Prostate gland (tissue), 2 donors: ENCODE measurements at regions not wholly inside any gene's neighbourhood (a gene's known extent, or its start where the extent isn't known, plus 50 kb on each side); places are given as distances from the start of the nearest gene placed in this dataset.

Experiments used
- DNase-seq: peaks from one replicate; pipeline ENCODE4 v3.0.0-alpha.2; 2019; ENCODE audit warnings: low spot score
- H3K27ac ChIP-seq, 2 donors: fragments of 200-600 bp; sonication (generic); 2 replicates each; pipeline ENCODE4 v1.5.1; 2017 to 2019
- H3K27me3 ChIP-seq: fragments of 200-600 bp; sonication (generic); replicated peaks from 2 replicates; pipeline ENCODE4 v1.5.1; 2019; ENCODE audit not compliant: insufficient read depth
- H3K36me3 ChIP-seq, 2 donors: fragments of 200-600 bp; sonication (generic); 1 replicate in 1 of 2; 2 replicates in 1 of 2; pipeline versions ENCODE4 v1.5.1 to v1.8.1; 2017 to 2019
- H3K4me1 ChIP-seq: fragments of 200-600 bp; sonication (generic); replicated peaks from 2 replicates; pipeline ENCODE4 v1.5.1; 2019
- H3K4me3 ChIP-seq, 2 donors: fragments of 200-600 bp; sonication (generic); 2 replicates each; pipeline ENCODE4 v1.5.1; 2017 to 2019
- H3K9me3 ChIP-seq: fragments of 200-600 bp; sonication (generic); 2 replicates; pipeline ENCODE4 v1.5.1; 2017
- CTCF ChIP-seq, 4 experiments: fragments of 200-600 bp in 2 of 4; fragments of 450-650 bp in 2 of 4; sonication (generic) in 2 of 4; IDR thresholded peaks; 1 replicate in 3 of 4; 2 replicates in 1 of 4; pipeline ENCODE4 v1.5.1; 2016 to 2019; ENCODE audit warnings: antibody characterized with exemption in 4 of 4, mild to moderate bottlenecking in 2 of 4, moderate library complexity in 2 of 4
- POLR2A ChIP-seq: fragments of 450-650 bp; IDR thresholded peaks from one replicate; pipeline ENCODE4 v1.6.1; 2016; ENCODE audit warnings: antibody characterized with exemption, mild to moderate bottlenecking
- POLR2AphosphoS5 ChIP-seq: sonication (generic); formaldehyde crosslinking; IDR thresholded peaks from one replicate; pipeline ENCODE4 v1.6.1; 2017; ENCODE audit warnings: antibody characterized with exemption
- WGBS: methylation state at CpG from one replicate; pipeline ENCODE4 v1.1.5; 2018; 5-methylcytosine and 5-hydroxymethylcytosine counted together
- intact Hi-C: fragments of 100-400 bp; cut with DNase I; formaldehyde crosslinking; loops from one replicate; pipeline ENCODE4 v1.14.2; 2022

- Histone ChIP-seq H3K4me3 (no peak overlapping the region), H3K9me3 (no peaks in the 10 kb centered on the region), H3K36me3 (no peaks in the 10 kb centered on the region), H3K27me3 (peaks cover 2% of the 10 kb centered on the region), H3K27ac (no peak overlapping the region), H3K4me1 (no peaks in the 10 kb centered on the region)
- intact Hi-C loops, result no loop called here
- DNase-seq, result no peak
- WGBS, result 68% methylated on average over 1 of the region's 1 CpG
- TF ChIP-seq CTCF (IDR thresholded peaks at IDR 0.05), result no peak
- no peak for TF ChIP-seq POLR2AphosphoS5
- no peak for TF ChIP-seq POLR2A
Observed at GRCh38 chr14:85824526-85824925, 294.6 kb downstream of the FLRT2 start.

DNA sequence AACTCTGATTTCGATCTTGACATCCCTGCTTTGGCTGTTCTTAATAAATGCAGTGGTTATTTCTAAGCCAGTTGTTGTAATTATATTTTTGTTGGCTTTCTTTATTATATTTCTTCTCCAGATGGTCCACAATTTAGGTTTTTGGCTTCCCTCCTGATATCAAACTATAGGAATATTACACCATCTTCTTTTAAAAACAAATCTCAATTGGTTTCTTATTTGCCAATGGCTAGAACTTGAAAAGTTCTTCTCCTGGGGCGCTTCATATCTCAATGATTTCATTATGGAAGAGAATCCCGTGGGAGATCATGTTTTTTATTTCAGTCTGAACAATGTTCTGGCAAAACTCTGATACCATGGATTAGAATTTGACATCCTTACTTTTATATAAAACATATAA lies 292.3 kb downstream of the FLRT2 start:
- intact Hi-C loops, result no loop called here
- H3K36me3 ChIP-seq, result no peaks in the 10 kb centered on the region
- TF ChIP-seq POLR2AphosphoS5 (no peak), POLR2A (no peak), CTCF (IDR thresholded peaks at IDR 0.05) (no peak)
- peaks cover 2% of the 10 kb centered on the region for H3K27me3 ChIP-seq
- H3K27ac ChIP-seq, result no peak overlapping the region
- WGBS, result 78% methylated on average over 3 of the region's 3 CpGs
- H3K4me1 ChIP-seq, result no peaks in the 10 kb centered on the region
- no peaks in the 10 kb centered on the region for H3K9me3 ChIP-seq
- no peak for DNase-seq
- no peak overlapping the region for H3K4me3 ChIP-seq

DNA sequence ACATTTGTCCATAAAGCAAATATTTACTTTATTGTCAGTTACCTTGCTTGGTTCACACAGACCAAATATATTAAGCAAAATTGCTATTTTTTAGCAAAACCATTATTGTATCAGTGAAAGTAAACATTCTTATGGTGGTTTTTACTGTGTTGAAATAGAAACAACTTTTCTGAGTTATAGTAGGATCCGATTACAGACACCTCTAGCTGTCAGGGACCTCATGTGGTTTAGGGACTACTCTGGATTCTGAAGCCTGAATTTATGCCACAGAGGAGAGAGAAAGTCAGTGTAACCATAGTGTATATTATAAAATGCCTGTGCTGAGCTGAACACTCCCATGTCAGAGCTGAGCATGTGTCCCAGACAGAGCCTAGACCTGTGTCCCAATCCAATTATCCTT lies 287.5 kb downstream of the FLRT2 start:
- no peaks in the 10 kb centered on the region for H3K36me3 ChIP-seq
- no peak overlapping the region for H3K4me3 ChIP-seq
- no peak for DNase-seq
- H3K9me3 ChIP-seq, result no peaks in the 10 kb centered on the region
- H3K4me1 ChIP-seq, result no peaks in the 10 kb centered on the region
- H3K27me3 ChIP-seq, result no peaks in the 10 kb centered on the region
- no peak overlapping the region for H3K27ac ChIP-seq
- WGBS, result 52% methylated on average over 1 of the region's 1 CpG
- intact Hi-C loops, result no loop called here
- TF ChIP-seq POLR2A, result no peak
- no peak for TF ChIP-seq POLR2AphosphoS5
- no peak for TF ChIP-seq CTCF (IDR thresholded peaks at IDR 0.05)

DNA sequence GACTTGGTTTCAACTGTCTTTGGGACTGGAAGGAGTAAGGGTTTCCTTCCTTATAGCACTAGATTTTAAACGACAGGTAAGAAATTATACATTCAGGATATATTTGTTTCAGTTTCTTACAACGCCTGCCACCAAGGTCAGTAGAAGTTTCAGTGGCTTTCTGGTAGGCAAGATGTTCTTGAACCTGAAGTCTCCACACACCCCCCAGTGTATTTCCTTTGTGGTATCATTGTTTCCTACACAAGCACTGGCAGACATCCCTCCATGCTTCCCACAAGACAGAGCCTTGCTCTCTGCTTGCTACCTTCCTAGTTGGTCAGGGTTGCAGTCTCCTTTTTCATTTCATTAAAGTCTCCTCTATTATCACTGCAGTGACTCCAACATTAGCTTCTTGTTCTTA lies 283.1 kb downstream of the FLRT2 start:
- Histone ChIP-seq H3K27ac (no peak overlapping the region), H3K36me3 (no peaks in the 10 kb centered on the region), H3K4me3 (no peak overlapping the region), H3K27me3 (no peaks in the 10 kb centered on the region), H3K9me3 (no peaks in the 10 kb centered on the region), H3K4me1 (no peaks in the 10 kb centered on the region)
- DNase-seq, result no peak
- intact Hi-C loops, result no loop called here
- 85% methylated on average over 2 of the region's 2 CpGs for WGBS
- TF ChIP-seq POLR2AphosphoS5, result no peak
- TF ChIP-seq CTCF (IDR thresholded peaks at IDR 0.05), result no peak
- no peak for TF ChIP-seq POLR2A

GRCh38 chr14:85811340-85811739 lies 281.4 kb downstream of the FLRT2 start:
- no peaks in the 10 kb centered on the region for H3K36me3 ChIP-seq
- H3K4me1 ChIP-seq, result no peaks in the 10 kb centered on the region
- TF ChIP-seq CTCF (IDR thresholded peaks at IDR 0.05) (no peak), POLR2AphosphoS5 (no peak), POLR2A (no peak)
- no peaks in the 10 kb centered on the region for H3K9me3 ChIP-seq
- no peak overlapping the region for H3K27ac ChIP-seq
- no peak overlapping the region for H3K4me3 ChIP-seq
- WGBS, result 50% methylated on average over 1 of the region's 1 CpG
- no peaks in the 10 kb centered on the region for H3K27me3 ChIP-seq
- intact Hi-C loops, result no loop called here
- DNase-seq, result no peak
